HG03280 (cell line): ENCODE measurements at regions not wholly inside any gene's neighbourhood (a gene's known extent, or its start where the extent isn't known, plus 50 kb on each side); places are given as distances from the start of the nearest gene placed in this dataset.
"Not testable (repeated sequence)": the region's sequence is repeated elsewhere in the genome, so short reads cannot be mapped to it uniquely, and the experiment has no call there.

Experiments
- ATAC-seq: cut with Tn5 transposase; IDR thresholded peaks from one replicate; pipeline ENCODE4 v1.9.1; 2021; ENCODE audit warnings: mild to moderate bottlenecking, moderate library complexity; ENCODE audit not compliant: unreplicated experiment

DNA sequence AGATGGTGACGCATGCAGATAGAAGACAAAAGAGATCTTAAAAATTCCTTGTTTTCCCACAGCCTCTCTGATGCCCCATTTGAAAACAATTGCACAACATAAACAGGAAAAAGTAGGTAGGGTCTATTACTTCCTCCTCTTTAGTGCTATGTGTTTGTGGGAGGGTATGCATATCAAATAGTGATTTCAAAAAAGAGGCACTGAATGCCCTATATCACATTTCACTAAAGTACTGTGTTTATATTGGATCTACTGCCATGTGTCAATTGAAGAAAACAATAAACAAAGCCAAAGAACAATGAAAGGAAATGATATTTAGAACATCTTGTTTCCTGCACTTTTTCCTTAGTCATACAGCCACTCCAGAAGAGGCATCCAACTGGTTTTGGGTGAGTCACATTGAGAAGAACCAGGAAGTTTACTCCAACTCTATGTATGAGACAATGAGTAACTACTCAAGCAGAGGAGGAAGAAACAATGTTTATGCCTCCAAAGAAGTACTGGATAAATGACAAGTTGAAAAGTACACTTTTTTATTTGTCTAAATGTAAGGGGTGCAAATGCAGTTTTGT lies 583.6 kb downstream of the FBXO15 start:
- ATAC-seq = no peak

DNA sequence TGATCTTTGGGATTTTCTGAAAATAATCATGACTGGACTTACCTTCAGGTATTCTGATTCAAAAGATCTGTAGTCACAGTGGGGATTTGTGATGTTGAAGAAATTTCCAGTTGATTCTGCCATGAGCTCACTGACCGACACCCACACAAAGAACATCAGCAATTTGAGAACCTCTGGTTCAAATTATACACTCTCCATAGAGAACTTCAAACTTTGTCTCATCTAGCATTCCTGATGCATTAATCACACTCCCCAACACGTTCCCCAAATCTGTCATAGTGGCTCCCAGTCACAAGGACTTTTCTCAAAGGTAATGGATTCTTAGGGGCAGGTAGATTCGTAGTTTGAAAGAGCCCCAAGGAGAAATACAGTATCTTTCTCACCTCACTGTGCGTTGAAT lies 584.3 kb downstream of the FBXO15 start:
- ATAC-seq = no peak

DNA sequence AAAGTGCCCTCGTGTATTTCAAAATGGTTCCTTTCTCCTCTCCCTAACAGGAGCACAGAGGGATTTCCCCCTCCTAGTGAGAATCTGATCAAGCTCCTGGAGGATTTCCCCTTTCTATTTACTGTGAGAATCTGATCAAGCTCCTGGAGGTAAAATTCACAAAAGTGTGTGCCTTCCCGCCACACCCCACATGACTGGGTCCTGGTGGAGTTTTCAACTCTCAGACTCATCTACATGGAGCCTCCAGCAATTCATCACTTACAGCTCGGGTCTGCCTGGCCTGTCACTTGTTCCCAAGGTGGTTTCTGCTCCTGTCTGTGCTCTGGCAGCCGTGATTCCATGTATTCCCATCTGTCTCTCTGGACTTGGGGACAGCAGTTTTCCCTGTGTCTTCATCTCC lies 590.7 kb downstream of the FBXO15 start:
- no peak for ATAC-seq

DNA sequence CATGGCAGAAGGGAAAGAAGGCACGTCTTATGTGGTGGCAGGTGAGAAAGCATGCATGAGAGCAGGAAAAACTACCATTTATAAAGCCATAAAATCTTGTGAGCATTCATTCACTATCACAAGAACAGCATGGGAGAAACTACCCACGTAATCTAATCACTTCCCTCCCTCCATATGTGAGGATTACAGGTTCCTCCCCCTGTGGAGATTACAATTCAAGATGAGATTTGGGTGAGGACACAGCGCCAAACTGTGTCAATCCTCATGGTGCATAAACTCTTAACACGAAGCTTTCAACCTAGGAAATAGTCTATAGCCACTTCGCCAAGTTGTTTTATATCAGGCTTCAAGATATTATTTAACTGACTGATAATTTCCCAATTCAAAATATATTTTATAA lies 595.5 kb downstream of the FBXO15 start:
- ATAC-seq = no peak

DNA sequence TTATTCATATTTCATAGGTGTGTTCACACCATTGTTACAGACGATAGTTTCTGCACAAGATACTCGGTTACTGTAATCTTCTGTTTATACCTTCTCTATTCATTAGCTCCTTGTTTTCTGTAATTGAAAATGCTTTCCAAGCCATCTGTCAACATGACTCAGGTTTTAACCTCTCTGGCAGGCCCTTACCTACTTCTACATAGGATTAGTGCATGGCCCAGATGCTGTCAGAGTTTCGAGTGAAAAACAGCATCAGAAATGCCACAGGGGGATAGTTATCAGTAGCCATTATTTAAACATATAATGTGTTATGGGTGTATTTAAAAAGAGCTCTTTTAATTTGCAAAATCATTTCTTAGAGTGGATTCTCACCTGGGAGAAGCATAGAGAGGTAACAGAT lies 596.4 kb downstream of the FBXO15 start:
- ATAC-seq = no peak

DNA sequence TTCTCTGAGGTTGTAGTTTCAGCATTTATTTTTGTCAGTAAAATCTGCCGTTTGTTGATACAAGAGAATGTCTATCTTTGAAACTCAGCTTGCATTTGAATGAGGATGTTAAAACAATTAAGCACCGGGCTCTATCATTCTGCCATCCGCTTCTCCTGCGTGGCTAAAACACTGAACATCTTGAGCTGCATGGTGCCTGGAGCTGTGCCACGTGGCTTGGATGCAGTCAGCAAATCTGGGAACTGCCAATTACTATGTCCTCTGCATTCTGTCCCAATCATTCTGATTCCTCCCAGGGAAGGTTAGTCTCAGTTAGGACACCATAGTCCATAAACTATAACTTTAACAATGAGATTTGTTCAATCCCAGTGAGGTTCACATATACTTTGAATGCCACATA lies 598.4 kb downstream of the FBXO15 start:
- no peak for ATAC-seq

DNA sequence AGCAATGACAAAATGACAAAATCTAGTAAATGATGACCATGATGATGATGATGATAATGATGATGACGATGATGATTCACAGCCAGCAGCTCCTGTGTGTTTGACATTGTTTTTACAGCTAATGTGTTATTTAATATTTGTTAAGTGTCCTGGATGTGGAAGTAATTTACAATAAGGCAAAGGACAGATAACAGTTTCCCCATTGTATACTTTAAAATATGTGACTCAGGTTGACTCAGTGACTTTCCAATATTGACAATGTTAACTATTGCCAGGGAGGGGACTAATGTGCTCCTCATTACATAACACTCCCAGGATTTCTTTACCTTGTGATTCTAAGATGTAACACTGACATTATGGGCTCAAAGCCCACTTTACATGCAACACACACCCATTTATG lies 602.2 kb downstream of the FBXO15 start:
- ATAC-seq = no peak

DNA sequence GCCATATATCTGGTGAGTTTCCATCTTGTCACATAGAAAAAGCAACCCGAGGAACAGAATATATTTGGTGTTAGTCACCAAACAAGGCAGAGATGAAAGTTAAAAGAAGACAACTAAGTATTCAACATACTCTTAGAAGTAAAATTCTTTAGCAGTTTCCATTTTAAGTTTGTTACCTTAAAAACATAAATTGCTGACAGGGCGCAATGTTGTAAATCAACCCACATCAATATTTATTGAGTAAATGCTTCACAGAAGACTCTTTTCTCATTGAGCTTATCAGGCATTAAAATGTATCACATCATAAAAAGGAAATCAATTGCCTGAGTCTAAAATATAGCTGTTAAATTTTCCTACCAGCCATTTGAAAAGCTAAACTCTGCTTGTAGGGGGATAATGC lies 603.0 kb downstream of the FBXO15 start:
- no peak for ATAC-seq

DNA sequence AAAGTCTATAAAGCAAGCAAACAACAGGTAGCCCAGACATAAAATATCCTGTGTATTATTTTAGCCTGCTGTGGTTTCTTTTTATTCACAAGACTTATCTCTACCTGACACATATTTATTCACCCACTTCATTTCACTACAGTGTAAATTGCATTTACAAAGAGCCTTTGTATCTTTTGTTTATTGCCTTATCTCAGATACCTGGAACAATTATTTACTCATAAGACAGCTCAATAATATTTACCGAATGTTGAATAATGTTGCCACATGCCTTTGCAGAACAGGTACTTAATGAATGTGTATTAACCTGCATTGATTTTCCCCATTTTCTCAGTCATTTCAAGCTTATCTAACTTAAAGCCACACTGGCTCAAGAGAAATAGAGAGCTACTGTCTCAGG lies 603.6 kb downstream of the FBXO15 start:
- no peak for ATAC-seq

DNA sequence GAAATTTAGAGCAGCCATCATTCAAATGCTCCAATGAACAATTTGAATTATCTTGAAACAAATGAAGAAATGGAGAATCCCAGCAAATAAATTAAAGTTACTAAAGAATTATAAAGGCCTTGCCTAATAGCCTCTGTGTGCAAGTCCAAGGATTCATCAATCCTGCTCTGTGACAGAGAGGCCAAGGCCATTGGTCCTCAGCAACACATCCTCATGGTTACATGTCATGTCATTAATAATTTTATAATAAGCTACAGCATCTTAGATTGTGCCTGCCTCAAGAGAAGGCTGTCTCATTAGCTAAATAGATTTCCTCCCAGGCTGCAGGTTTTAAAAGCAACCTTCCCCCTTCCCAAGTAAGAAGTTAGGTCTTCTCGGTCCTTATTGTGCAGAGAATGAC lies 611.6 kb downstream of the FBXO15 start:
- ATAC-seq = no peak

DNA sequence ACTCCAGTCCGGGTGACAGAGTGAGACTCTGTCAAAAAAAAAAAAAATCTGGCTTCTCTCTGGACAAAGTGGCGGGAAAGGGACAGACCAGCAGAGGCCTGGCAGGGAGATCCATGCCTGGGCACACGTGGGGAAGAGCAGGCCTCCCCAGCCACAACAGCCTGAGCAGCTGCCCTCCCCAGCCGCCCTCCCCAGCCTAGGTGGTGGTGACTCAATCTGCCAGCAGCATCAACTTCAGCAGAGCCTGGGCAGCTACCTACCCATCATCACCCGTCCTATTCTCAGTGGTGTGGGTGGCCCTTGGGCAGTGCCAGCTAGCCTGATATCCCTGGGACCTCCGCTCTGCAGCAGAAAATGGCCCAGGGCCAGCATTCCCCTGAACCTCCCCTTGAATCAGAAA lies 612.4 kb downstream of the FBXO15 start:
- no peak for ATAC-seq

DNA sequence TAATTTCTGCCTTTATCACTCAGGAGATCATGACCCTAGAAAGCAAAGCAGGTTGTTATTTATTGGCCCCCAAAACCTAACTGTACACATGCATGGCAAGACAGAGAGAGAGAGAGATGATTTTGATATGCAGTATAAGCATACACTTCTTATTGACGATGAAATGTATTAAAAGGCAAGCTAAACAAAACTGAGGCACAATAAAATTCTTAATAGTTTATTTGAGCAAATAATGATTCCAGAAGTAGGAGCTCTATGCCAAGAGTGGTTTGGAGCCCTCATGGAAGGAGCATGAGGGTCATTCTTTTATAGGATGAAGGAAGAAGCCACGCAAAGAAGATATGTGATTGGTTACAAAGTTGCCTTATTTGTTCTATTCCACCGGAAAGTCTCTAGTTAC lies 616.0 kb downstream of the FBXO15 start:
- no peak for ATAC-seq

DNA sequence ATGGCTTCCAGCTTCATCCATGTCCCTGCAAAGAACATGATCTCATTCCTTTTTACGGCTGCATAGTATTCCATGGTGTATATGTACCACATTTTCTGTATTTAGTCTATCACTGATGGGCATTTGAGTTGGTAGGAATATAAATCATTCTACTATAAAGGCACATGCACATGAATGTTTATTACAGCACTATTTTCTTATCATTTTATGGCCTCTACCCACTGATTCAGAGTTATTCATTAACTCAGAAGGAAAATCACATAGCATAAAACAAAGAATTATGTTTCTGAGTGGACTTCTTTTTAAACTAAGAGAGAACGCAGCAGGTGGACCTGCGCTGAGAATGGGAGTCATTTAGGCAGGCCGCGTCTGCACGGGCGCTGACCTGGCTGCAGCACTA lies 619.6 kb downstream of the FBXO15 start:
- ATAC-seq = no peak

DNA sequence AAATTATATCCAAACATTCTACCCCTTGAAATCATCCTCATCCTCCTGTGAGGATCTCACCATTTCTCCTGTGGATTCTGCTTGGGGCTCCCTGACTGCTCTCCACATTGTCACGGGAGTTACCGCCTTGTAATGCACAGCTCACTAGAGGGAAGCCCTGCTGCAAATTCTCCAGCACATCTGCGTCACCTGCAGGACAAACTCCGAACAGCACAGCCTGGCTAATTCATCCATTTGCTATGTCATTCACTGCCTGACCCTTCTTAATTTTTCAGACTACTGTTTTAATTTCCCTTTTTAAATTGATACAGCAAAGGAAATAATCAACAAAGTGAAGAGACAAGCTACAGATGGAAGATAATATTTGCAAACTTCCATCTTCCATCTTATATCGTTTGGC lies 627.4 kb downstream of the FBXO15 start:
- ATAC-seq = no peak

DNA sequence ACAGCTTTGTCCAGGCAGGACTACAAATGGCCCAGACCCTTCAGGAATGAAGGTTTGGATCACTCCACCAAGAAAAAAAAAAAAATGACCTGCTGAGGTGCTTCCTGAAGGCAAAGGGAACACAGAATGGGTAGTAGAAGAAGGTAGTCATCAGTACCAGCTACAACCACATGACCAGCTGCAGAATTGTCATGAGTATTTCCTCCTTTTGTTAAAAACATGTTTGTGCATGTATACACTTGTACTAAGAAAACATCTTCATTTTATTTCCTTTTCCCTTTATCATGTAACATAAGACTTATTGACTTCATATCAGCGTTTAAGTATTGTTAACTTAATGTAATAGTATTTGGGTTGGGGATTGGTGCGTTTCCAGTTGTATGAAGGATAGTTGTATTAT lies 631.6 kb downstream of the FBXO15 start:
- ATAC-seq = not testable (repeated sequence)

DNA sequence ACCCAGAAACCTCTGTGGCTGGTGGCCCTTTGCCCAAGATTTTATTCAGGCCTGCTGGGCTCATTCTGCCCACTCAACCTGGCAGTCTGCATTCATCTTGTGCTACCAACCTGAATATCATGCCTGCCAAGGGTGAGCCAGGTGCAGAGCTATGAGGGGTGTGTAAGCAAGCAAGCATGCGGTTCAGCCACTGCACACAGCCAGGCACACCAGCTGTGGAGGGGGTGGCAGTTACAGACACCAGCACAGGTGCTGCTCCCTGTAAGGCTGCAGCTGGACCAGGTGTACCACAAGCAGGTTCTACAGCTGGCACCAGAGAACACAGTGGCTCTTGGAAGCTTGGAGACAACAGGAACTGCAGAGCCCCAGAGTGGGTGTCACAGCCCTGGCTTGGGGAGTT lies 633.2 kb downstream of the FBXO15 start:
- no peak for ATAC-seq

DNA sequence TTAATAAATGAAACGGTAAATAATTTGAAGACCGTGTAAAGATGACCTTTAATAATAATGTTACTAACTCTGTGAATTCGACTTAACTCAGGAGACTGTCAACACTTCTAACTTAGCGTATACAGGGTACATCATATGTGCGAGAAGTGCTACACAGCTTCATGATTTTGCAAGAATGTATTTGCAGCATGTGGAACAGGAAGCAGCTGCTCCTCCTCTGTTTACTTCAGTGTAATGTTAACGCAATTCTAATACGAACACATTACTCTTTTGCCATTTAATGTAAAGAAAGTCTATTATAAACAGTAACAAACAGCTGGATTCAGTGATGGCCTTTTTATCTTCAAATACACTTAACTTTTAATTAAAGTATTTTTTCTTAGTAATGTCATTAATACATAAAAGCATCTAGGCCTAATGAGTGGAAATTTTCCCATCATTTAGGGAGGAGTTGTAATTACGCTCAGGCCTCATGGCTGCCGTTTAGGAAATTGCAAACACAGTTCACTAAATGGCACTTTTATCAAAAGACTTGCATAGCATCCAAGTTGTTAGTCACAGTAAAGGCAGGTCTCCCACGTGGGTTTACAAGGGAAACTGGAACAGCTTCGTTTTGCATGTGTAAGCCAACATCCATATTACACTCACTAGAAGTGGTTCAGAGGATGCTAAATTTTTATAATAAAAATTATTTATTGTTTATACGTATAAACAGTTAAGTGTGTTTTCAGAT lies 635.7 kb downstream of the FBXO15 start:
- no peak for ATAC-seq

DNA sequence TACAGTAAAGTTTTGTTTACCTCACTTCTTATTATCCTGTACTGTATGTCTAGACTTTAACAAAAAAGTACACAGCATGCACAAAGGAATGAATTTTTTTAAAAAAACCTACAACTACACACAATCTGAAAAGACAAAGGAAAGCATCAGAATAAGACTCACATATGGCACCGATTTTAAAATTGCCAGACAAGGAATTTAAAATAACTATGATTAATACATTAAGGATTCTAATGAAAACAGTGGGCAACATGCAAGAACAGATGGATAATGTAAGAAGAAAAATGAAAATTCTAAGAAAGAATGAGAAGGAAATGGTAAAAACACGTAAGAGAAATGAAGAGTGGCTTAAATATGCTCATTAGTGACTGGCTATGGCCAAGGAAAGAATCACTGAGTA lies 638.2 kb downstream of the FBXO15 start:
- ATAC-seq = no peak

DNA sequence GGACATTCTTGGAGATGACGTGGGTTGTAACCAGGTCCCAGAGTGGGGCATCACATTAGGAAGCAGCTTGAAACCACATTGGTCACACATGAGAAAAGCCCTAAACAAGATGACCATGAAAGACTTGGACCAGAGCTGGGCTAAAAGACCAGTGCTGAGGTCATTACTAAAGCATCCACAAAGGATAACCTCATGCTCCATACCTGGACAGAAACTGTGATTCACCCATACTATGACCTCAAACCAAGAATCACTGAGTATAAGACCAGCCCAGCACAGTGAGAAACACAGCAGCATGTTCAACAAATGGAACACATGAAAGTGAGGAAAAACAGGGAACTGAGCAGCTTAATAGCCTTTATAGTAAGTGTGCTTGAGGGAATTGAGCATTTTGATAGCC lies 635.5 kb upstream of the NETO1 start:
- no peak for ATAC-seq

DNA sequence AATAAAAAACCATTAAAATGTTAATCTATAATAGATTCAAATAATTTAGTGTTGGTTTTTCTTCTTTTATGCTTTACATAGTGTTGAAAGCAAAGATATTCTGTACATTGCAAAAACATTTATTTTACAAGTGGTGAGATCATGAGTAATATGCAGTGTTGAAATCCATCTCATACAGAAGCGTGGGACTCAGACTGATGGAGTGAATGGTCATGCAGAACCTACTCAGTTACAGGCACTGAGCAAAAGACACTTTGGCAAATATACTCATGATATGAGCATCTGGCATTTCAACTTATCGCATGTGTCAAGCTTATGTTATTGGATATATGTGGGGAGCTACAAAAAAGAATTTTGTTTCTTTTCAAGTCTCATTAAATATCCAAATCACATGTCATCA lies 620.2 kb upstream of the NETO1 start:
- no peak for ATAC-seq

DNA sequence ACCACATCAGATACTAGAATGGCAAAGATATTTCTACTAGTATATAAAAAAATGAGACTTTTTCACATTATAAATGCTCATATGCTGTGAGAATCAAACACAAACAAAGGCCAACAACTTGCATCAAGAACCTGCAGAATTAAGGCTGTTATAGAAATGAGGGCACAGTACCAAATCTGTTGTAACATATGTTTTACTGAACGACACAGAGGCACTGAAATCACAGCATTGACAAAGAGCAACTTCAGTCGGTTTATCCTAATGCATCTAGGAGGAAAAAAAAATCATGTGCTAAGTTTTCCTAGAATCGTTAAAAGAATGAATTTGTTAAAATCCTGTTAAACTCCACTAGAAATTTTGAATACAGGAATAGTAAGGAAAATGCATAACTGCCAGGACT lies 617.4 kb upstream of the NETO1 start:
- ATAC-seq = no peak

DNA sequence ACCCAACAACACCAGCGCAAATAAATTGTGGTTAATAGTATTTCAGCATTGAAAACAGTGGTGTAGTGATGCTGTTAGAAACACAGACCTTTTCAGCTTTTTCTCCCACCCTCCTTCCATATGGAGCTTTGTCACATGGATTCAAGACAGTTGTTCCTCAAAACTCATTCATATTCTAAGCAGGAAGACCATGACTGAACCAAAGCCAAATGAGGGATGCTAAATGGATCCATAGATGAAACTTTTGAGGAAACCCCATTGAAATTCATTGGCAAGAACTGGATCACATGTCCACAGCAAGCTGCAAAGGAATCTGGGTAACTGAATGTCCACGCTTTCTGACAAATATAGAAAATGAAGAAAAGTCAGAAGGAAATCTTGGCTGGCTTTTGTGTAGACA lies 615.1 kb upstream of the NETO1 start:
- ATAC-seq = no peak

DNA sequence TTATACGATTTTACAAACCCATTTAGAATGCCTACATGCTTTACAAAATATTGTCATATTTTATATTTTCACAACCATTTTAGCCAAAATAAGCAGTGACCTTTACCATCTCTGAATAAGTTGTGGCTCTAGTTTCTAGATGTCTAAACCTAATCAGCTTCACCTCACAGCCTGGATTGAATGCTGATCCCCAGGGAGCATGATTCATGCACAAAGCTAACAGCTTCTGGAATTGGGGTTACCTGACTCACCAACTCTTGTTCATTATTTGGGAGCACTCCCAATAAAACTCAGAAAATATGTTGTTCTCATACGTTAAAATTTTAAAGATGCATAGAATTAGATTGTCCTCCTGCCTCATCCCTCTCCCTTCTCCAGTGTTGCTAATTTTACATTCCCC lies 611.7 kb upstream of the NETO1 start:
- ATAC-seq = no peak
